ENCODE measurements at regions not wholly inside any gene's neighbourhood (a gene's known extent, or its start where the extent isn't known, plus 50 kb on each side); places are given as distances from the start of the nearest gene placed in this dataset.
"Not testable (repeated sequence)": the region's sequence is repeated elsewhere in the genome, so short reads cannot be mapped to it uniquely, and the experiment has no call there.

DNA sequence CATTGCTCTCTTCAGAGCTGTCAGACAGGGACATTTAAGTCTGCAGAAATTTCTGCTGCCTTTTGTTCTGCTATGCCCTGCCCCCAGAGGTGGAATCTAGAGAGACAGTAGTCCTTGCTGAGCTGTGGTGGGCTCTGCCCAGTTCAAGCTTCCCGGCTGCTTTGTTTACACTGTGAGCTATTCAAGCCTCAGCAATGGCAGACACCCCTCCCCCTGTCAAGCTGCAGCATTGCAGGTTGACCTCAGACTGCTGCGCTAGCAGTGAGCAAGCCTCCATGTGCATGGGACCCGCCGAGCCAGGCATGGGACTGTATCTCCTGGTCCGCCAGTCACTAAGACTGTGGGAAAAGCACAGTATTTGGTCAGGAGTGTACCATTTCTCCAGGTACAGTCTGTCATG is 53.6 kb upstream of the MAPK10 start:
- H3K9me3 Mint-ChIP-seq, result peaks cover 56% of the 10 kb centered on the region
- H3K27ac Mint-ChIP-seq; DNase-seq; H3K27me3 Mint-ChIP-seq (ENCODE audit: low read depth, poor library complexity); H3K4me3 Mint-ChIP-seq: not testable (repeated sequence)
- peaks cover 33% of the 10 kb centered on the region for H3K36me3 Mint-ChIP-seq (ENCODE audit: low read depth)
- H3K4me1 Mint-ChIP-seq, result peaks cover 15% of the 10 kb centered on the region

DNA sequence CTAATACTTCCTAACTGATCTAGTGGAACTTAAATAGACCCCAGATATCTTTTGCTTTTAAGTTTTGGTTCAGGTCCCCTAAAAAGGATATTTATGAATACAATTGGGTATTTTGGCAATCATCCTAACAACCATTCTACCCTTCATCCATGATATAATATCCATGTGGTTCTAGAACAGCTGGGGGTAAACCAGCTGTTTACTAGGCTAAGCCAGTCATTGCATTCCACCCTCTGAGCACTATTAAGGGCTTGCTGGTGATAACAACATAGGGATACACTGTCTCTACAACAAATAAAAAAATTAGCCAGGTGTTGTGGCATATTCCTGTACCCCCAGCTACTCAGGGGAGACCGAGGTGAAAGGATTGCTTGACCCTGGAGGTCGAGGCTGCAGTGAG is 54.8 kb upstream of the MAPK10 start:
- Mint-ChIP-seq H3K27me3 (ENCODE audit: low read depth, poor library complexity) (no peaks in the 10 kb centered on the region), H3K4me1 (peaks cover 15% of the 10 kb centered on the region), H3K27ac (no peak overlapping the region), H3K4me3 (no peak overlapping the region), H3K36me3 (ENCODE audit: low read depth) (peaks cover 30% of the 10 kb centered on the region), H3K9me3 (peaks cover 44% of the 10 kb centered on the region)
- TF ChIP-seq, protein P1, sequence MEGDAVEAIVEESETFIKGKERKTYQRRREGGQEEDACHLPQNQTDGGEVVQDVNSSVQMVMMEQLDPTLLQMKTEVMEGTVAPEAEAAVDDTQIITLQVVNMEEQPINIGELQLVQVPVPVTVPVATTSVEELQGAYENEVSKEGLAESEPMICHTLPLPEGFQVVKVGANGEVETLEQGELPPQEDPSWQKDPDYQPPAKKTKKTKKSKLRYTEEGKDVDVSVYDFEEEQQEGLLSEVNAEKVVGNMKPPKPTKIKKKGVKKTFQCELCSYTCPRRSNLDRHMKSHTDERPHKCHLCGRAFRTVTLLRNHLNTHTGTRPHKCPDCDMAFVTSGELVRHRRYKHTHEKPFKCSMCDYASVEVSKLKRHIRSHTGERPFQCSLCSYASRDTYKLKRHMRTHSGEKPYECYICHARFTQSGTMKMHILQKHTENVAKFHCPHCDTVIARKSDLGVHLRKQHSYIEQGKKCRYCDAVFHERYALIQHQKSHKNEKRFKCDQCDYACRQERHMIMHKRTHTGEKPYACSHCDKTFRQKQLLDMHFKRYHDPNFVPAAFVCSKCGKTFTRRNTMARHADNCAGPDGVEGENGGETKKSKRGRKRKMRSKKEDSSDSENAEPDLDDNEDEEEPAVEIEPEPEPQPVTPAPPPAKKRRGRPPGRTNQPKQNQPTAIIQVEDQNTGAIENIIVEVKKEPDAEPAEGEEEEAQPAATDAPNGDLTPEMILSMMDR (IDR thresholded peaks at IDR 0.05), result no peak
- DNase-seq, result no peak

DNA sequence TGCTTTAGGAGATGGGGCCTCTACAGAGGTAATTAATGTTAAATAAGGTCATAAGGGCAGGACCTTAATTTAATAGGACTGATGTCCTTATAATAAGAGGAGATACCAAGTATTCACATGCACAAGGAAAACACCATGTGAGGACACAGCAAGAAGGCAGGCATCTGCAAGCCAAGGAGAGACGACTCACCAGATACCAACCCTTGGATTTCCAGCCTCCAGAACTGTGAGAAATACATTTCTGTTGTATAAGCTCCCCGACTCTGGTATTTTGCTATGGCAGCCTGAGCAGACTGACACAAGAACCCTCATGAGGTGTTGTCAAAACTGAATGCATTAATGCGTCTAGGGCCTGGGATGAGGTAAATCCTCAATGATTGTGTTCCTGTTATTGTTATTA is 56.2 kb upstream of the MAPK10 start:
- no peak overlapping the region for H3K4me3 Mint-ChIP-seq
- H3K27ac Mint-ChIP-seq, result no peak overlapping the region
- H3K9me3 Mint-ChIP-seq, result peaks cover 31% of the 10 kb centered on the region
- H3K27me3 Mint-ChIP-seq (ENCODE audit: low read depth, poor library complexity), result no peaks in the 10 kb centered on the region
- TF ChIP-seq, protein P1 (IDR thresholded peaks at IDR 0.05), result no peak
- H3K36me3 Mint-ChIP-seq (ENCODE audit: low read depth), result peaks cover 22% of the 10 kb centered on the region
- H3K4me1 Mint-ChIP-seq, result peaks cover 15% of the 10 kb centered on the region
- no peak for DNase-seq

DNA sequence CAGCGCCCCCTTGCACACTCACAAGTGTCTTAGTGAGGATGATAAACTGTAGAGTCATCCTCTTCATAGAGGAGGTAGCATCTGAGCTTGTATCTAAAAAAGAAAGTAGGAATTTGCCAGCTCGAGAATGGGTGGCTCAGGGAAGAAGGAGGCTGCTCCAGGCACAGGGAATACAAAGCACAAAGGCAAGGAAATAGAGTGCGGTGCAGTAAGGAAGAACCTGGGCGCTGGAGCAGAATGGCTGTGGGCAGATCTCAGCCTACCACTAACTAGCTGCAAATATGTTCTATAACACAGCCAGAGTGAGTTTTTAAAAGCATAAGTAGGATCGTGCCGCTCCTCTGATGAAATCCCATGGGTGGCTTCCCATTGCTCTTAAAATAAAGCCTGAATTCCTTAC is 61.6 kb upstream of the MAPK10 start:
- H3K27me3 Mint-ChIP-seq (ENCODE audit: low read depth, poor library complexity), result peaks cover 7% of the 10 kb centered on the region
- H3K36me3 Mint-ChIP-seq (ENCODE audit: low read depth), result no peaks in the 10 kb centered on the region
- no peak overlapping the region for H3K27ac Mint-ChIP-seq
- no peak for DNase-seq
- H3K4me3 Mint-ChIP-seq, result no peak overlapping the region
- TF ChIP-seq, protein P1 (IDR thresholded peaks at IDR 0.05), result no peak
- no peaks in the 10 kb centered on the region for H3K4me1 Mint-ChIP-seq
- H3K9me3 Mint-ChIP-seq, result no peaks in the 10 kb centered on the region

DNA sequence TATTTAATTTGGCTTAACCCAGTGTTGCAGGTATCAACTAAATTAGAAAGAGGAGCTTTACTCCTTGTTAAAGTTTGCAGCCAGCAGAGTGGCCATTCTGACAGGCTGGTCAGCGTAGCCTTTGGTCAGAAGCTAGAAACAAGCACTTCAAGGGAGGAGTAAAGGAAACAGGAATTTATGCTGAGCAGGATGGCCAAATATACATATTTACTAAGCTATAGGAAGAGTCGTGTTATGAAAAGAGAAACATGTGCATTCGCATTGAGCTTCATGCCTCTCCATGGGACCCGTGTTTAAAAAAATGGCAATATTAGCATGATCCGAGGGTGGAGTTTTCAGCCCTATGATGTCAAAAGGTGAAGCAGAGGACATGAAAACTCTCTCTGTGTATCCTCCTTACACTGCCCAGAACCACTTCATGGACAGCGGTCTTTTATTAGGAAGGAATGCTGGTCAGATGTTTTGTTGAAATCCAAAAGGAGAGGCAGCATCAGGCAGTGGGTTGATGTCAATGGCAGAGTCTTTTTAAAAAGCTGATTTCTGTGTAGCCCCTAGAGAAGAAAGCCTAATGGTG is 71.8 kb upstream of the MAPK10 start:
- Mint-ChIP-seq H3K9me3 (no peaks in the 10 kb centered on the region), H3K4me1 (no peaks in the 10 kb centered on the region), H3K4me3 (no peak overlapping the region), H3K27ac (peak overlapping the region; percentile 84), H3K27me3 (ENCODE audit: low read depth, poor library complexity) (no peaks in the 10 kb centered on the region), H3K36me3 (ENCODE audit: low read depth) (no peaks in the 10 kb centered on the region)
- no peak for DNase-seq
- TF ChIP-seq, protein P1 (IDR thresholded peaks at IDR 0.05), result no peak

DNA sequence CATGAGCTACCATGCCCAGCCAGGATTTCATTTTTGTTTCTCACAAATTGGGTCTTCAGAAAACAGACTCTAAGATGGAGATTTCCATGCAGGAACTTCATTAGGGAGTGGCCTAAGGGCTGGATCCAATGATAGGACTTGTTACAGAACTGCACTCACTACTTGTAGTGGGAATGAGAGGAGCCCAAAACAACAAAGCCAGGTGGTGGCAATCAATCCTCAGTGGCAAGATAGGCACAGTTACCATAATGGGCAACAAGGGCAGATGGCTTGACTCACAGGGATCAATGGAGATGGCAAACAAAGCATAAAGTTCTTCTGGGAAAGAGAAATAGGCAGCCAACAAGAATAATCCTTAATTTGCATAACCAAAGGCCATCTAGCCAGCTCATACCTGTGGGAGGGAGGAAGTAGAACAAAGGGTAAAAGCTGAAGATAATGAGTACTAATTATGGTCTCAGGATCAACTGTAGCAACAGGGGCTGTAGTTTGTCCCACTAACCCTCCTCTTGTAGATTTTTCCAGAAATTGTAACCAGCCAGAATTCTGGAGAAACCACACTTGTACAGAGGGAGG is 72.8 kb upstream of the MAPK10 start:
- Mint-ChIP-seq H3K27ac (no peak overlapping the region), H3K9me3 (no peaks in the 10 kb centered on the region), H3K27me3 (ENCODE audit: low read depth, poor library complexity) (no peaks in the 10 kb centered on the region), H3K4me3 (no peak overlapping the region), H3K36me3 (ENCODE audit: low read depth) (no peaks in the 10 kb centered on the region), H3K4me1 (no peaks in the 10 kb centered on the region)
- DNase-seq, result no peak
- TF ChIP-seq, protein P1 (IDR thresholded peaks at IDR 0.05), result no peak
